AG09309 (cell line): ENCODE measurements at regions not wholly inside any gene's neighbourhood (a gene's known extent, or its start where the extent isn't known, plus 50 kb on each side); places are given as distances from the start of the nearest gene placed in this dataset.

ENCODE experiments used
- DNase-seq: peaks from one replicate; pipeline ENCODE4 v3.0.0-alpha.2; 2010; ENCODE audit warnings: low read depth
- H3K4me3 ChIP-seq: 2 replicates; pipeline ENCODE4 v1.5.1; 2011; ENCODE audit warnings: mild to moderate bottlenecking, low read depth, low read length, moderate library complexity; ENCODE audit not compliant: control insufficient read depth
- CTCF ChIP-seq: IDR thresholded peaks from 2 replicates; pipeline ENCODE4 v1.5.1; 2011; ENCODE audit warnings: mild to moderate bottlenecking, low read depth, low read length, inconsistent platforms; ENCODE audit not compliant: insufficient read depth, control insufficient read depth; ENCODE audit errors: missing control alignments

GRCh38 chr17:70916469-70916868 is 747.1 kb downstream of the KCNJ2 start:
- TF ChIP-seq CTCF: no peak
- DNase-seq: no peak
- no peak overlapping the region for H3K4me3 ChIP-seq

GRCh38 chr17:70919241-70919640 is 749.9 kb downstream of the KCNJ2 start:
- no peak for DNase-seq
- H3K4me3 ChIP-seq: no peak overlapping the region
- TF ChIP-seq CTCF: no peak

GRCh38 chr17:70920416-70920815 is 751.1 kb downstream of the KCNJ2 start:
- DNase-seq: no peak
- no peak overlapping the region for H3K4me3 ChIP-seq
- TF ChIP-seq CTCF: no peak

GRCh38 chr17:70922268-70922667 is 752.9 kb downstream of the KCNJ2 start:
- H3K4me3 ChIP-seq: no peak overlapping the region
- TF ChIP-seq CTCF: no peak
- DNase-seq: no peak

GRCh38 chr17:70924776-70925175 is 755.4 kb downstream of the KCNJ2 start:
- no peak for TF ChIP-seq CTCF
- DNase-seq: no peak
- no peak overlapping the region for H3K4me3 ChIP-seq

- H3K4me3 ChIP-seq: no peak overlapping the region
- TF ChIP-seq CTCF: no peak
- no peak for DNase-seq
Measured at GRCh38 chr17:70929226-70929625, 759.9 kb downstream of the KCNJ2 start.

GRCh38 chr17:70934231-70934630 is 764.9 kb downstream of the KCNJ2 start:
- no peak overlapping the region for H3K4me3 ChIP-seq
- no peak for DNase-seq
- TF ChIP-seq CTCF: no peak
